GM21825 (cell line): ENCODE measurements at regions not wholly inside any gene's neighbourhood (a gene's known extent, or its start where the extent isn't known, plus 50 kb on each side); places are given as distances from the start of the nearest gene placed in this dataset.
"Not testable (repeated sequence)": the region's sequence is repeated elsewhere in the genome, so short reads cannot be mapped to it uniquely, and the experiment has no call there.

Source experiments
- ATAC-seq: cut with Tn5 transposase; IDR thresholded peaks from one replicate; pipeline ENCODE4 v1.9.1; 2021; ENCODE audit warnings: mild to moderate bottlenecking, moderate library complexity; ENCODE audit not compliant: unreplicated experiment

- ATAC-seq: peak; percentile 72
Observed at GRCh38 chr6:165850434-165851019, 187.5 kb upstream of the PDE10A start.

GRCh38 chr6:165849534-165850430 is 186.7 kb upstream of the PDE10A start:
- no peak for ATAC-seq

- ATAC-seq: no peak
Observed at GRCh38 chr6:165848086-165848426, 185.0 kb upstream of the PDE10A start.

GRCh38 chr6:165847407-165848085 is 184.5 kb upstream of the PDE10A start:
- ATAC-seq: no peak

- no peak for ATAC-seq
Observed at GRCh38 chr6:165846123-165846966, 183.3 kb upstream of the PDE10A start.

GRCh38 chr6:165845493-165845892 is 182.5 kb upstream of the PDE10A start:
- no peak for ATAC-seq

GRCh38 chr6:165844801-165845364 is 181.8 kb upstream of the PDE10A start:
- no peak for ATAC-seq

- ATAC-seq: no peak
Observed at GRCh38 chr6:165844232-165844631, 181.2 kb upstream of the PDE10A start.

- ATAC-seq: no peak
Observed at GRCh38 chr6:165843568-165844113, 180.6 kb upstream of the PDE10A start.

- ATAC-seq: no peak
Observed at GRCh38 chr6:165843121-165843520, 180.1 kb upstream of the PDE10A start.

GRCh38 chr6:165842281-165842936 is 179.4 kb upstream of the PDE10A start:
- ATAC-seq: no peak

- no peak for ATAC-seq
Observed at GRCh38 chr6:165841153-165841558, 178.1 kb upstream of the PDE10A start.

- ATAC-seq: no peak
Observed at GRCh38 chr6:165837948-165838745, 175.1 kb upstream of the PDE10A start.

GRCh38 chr6:165836648-165837047 is 173.6 kb upstream of the PDE10A start:
- ATAC-seq: not testable (repeated sequence)

- ATAC-seq: no peak
Observed at GRCh38 chr6:165835410-165835851, 172.4 kb upstream of the PDE10A start.

GRCh38 chr6:165834613-165835259 is 171.7 kb upstream of the PDE10A start:
- ATAC-seq: no peak

- no peak for ATAC-seq
Observed at GRCh38 chr6:165833355-165833754, 170.3 kb upstream of the PDE10A start.

GRCh38 chr6:165831812-165832510 is 168.9 kb upstream of the PDE10A start:
- no peak for ATAC-seq
